ENCODE measurements at regions not wholly inside any gene's neighbourhood (a gene's known extent, or its start where the extent isn't known, plus 50 kb on each side); places are given as distances from the start of the nearest gene placed in this dataset.

DNA sequence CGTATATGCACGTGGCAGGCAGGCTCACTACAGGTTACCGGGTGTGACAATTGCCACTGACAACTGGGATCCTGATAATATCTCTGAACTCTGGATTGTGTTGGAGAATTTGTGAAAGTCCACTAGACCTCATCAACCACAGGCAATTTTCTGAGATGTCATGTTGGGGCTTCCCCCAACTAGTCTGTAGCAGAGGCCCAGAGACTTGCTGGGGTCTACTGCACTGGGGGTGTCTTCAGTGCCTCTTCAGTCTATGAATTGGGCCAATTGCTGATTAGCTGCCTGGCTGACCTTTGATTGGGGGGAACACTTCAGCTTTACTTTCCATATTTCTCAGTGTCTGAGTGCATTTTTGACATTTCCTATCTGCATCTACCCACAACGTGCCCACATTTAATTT lies 201.5 kb downstream of the MTX2 start:
- DNase-seq (ENCODE audit: low read depth): no peak

DNA sequence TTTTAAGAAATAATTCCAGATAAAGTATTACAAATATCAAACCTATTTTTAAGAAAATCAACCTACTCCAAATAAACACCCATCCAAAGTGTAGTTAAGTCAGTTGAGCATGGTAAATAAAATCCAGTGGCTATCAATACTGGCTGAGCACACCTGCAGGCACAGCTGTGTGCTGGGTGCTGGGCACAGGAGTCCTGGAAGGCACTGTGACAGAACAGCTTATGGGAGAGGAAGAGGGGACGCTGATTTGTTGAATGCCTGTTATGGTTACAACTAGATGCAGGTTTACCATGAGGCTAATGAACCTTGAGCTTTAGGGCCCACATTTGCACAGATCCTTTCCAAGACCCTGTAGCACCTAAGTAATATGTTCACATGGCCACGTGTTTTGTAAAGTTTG lies 202.7 kb downstream of the MTX2 start:
- no peak for DNase-seq (ENCODE audit: low read depth)

DNA sequence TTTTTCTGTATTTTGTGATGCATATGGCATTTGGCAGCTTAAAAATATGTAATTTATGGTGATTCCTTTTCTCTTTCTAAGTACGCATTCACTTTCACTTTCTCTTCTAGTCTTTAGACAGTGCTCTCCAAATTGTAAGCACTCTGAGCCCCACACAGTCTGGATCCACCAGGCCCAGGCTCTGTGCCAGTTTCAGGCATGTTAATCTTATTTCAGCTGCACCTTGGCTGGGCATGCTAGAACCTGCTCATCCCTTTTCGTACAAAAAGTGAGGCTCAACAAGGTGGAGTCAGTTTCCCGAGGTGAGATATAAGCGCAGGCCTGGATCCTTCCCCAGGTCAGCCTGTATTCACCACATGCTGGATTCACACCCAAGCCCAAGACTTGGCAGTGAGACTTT lies 203.9 kb downstream of the MTX2 start:
- no peak for DNase-seq (ENCODE audit: low read depth)

DNA sequence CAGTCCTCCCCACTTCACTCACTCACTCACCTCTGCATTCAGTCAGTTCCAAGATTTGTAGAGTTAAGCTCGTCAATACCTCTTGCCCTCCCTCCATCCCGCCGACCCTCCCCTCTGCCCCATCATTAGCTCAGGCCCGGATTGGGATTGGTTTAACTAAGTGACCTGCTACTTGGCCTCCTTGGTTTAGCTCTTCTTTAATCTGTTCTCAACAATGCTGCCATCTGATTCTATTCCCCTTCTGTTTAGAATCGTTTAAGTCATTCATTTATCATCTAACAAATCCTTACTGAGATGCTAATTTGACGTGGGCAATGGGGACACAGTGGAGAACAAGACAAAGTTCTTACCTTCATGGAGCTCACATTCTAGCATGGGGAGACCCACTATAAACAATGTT lies 204.6 kb downstream of the MTX2 start:
- DNase-seq (ENCODE audit: low read depth): no peak

DNA sequence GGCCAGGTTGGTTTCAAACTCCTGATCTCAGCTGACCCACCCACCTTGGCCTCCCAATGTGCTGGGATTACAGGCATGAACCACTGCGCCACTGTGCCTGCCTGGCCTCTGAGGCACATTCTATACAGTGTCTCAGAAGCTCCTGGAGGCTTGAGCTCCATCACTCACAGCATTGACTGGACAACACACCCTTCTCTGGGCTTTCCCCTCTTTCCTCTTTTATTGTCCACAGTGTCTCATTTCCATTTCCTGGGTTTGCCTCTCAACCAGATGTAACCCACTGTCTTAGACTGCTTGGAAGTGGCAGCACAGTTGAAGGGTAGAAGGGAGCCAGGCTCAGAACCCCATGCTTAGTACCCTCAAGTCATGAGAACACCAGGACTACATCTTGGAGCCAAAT lies 208.1 kb downstream of the MTX2 start:
- no peak for DNase-seq (ENCODE audit: low read depth)

DNA sequence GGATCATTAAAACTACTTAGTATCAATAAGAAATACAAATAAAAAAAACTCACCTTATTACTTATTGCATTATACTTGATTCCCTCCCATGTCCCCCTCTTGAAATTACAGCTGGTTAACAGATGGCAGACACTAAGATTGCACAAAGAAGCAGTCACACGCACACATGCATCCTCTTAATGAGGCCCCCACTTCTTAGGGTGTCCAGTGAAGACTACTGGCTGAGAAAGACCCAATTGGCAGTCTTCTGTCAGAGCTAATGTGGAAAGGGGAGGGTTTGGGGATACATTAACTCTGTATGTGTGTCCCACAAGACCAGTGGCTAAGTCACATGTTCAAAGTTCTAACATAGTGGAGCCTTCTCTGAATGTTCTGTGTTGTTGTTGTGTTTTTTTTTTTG lies 210.7 kb downstream of the MTX2 start:
- no peak for DNase-seq (ENCODE audit: low read depth)

DNA sequence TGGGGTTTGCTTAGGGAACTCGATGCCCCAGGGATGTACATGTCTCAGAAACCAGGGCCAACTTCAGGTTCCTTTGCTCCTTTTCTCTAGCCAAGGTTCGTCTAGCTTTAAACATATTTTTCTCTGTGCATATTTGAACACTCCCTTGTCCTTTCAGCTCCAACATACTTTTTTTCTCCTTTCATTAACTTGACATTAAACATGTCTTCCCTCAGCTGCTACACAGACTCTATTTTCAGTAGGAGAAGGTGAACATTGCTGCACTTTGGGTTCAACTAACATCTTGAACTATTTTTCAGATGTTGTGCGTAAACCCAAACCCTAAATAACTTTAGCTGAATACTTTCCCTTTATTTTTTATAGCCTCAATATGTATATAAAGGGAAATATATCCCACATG lies 212.9 kb downstream of the MTX2 start:
- DNase-seq (ENCODE audit: low read depth): no peak

DNA sequence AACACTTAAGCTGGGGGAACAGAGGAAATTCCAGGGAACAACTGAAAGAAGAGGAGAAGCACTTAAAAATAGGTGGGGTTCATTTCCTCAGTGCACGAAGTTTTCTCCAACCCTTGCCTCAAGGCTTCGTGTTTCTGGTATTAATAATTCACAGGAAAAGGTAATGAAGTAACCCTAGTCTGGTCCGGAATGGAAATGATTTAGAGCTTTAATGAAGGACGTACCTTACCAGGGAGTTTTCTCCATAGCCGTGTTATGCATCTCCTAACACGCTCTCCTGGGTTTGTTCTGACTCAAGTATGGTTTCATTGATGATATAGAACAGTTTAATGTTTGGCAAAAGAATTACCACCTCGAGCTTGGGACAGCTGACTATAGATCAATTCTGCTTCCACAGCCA lies 214.2 kb downstream of the MTX2 start:
- DNase-seq (ENCODE audit: low read depth): no peak

DNA sequence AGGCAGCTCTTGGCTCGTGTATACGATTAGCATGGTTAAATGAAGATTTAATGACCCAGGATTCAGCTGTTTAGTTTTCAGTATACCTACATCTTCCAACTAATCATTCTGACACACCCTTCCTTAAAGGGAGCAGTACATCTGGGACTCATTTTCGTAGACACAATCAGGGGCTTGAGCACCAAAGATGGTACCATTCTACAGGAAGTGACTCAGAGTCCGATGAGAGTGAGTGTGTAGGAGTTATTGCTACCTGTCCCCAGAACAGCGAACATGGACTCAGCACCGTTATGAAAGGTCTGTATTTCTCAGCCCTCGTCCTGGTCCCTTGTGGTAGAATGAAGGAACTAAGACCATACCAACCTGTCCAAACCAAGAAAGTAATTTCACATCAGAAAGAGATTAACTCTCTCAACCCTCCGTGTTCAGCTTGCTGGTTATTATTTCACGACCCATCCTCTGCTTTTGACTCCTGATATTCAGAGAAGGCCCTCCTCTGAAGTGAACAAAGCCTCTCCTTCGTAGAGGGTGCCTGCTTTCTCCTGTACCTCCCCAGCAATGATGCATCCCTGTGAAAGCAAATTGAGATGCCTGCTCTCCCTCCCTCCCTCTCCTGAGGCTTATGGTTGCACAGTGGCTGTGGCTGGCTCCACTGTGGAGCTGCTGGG lies 214.8 kb downstream of the MTX2 start:
- no peak for DNase-seq (ENCODE audit: low read depth)

DNA sequence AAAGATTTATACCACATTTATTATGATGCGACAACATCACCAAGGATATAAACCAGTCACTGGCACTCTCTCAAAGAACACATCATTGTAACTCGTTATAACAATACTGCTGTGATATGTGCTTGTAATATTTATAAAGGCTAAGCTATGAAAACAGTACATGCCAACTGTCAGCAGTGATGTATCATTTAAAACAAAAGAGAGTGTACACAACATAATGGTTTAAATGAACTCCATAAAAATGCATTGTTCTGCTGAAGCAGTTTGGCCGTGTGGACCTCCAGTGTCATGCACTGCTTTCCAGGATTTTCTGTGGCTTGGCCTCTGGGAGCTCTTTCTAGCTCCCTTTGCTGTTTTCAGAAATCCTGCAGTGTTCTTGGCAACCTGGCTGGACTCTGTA lies 215.6 kb downstream of the MTX2 start:
- no peak for DNase-seq (ENCODE audit: low read depth)

DNA sequence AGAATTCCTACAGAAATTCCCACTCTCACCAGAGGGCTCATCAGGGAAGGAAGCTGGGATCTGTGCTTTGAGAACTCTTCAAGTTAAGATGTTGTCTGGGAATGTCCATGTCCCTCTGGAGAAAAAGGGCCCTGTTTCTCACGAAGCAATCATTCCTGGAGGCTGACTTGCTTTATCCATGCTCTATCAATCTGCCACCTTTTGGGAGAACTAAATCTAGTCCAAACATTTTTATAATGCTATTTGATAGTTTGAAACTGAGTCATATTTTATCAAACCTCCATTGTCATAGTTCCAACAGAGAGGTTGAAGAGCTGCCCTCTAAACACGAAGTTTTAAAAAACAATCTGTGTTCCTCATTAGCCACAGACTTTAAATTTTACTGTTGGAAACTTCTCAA lies 219.2 kb downstream of the MTX2 start:
- no peak for DNase-seq (ENCODE audit: low read depth)

DNA sequence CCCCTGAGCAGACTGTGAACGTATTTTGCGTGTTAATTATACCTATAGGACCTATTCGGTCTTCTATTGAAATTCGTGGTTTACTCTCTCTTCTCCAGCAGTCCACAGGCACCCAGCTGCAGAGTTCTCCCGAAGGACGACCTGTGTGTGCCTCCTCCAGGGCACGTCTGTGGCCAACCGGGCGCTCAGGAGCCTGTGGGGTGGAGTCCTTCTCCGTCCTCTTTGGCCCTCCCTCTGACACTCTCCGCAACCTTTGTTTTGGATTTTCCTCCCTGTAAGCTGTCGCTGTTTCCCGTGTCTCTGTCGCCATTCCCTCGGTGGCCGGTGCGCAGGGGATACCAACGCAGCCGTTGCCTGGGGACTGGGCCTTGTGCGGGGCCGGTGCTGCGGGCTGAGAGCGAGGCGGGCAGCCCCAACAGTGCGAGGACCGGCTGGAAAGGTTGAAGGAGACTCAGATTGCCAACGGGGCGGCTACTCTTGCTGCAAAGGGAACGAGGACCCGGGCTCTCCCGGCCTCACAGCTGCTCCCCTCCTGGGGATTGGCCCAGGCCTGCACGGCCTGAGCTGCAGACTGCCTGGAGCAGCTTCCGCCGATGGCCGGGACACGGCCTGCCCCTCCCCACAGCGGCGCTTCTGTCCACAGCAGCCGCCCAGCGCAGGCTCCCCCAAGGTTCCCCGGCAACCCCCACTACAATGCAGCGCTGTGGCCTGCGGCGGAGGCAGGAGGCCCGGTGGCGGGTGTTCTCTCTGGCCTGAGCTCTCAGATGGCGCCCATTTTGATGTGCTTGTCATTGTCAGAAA lies 221.0 kb downstream of the MTX2 start:
- DNase-seq (ENCODE audit: low read depth): no peak

DNA sequence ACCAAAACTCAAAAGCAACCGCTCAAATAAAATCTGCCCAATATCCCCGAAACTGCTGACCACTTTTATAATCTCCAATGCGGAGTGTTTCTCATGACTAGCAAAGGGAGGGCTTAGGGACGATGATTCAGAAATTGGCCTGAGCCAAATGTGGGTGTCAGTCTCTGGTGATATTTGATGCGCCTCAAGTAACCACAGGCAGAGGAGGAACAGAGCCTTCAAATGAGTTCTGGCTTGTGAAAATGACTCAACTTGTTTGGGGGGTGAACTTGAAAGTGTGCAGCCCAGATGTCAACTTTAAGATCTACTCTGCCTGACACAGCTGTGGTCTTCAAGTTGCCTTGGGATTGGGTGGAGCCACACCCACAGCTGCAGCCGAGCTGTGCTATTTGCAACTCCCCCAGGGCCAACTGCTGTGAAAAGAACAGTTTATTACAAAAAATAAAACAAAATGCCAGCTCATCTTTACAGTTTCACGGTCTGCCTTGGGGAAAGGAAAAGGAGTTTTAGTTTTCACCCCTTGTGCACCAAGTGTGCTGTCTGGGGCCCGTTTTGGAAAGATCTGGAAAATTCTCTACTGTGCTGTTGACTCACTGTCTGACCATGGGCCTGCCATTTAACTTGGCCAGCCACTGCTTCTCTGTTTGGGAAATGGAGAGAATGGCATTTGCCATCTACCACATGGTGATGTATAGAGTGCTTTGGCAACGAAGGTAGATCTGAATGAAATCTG lies 222.1 kb downstream of the MTX2 start:
- DNase-seq (ENCODE audit: low read depth): no peak

DNA sequence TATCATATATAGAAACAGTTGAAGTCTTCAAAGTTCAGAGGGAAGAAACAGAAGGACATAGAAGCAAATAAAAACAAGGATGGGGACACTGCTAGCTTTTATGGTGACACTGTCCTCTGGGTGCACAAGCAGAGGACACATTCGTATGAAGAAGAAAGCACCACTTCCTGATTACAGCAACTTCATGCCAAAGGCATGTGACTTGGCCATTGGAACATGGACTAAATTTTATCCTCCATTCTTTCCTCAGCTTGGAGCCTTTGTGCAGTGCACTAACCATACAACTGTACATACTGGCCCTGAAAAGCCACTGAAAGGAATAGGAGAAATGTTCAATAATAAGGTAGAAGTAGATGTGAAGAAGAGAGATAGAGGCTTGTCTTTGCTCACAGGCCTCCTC lies 223.3 kb downstream of the MTX2 start:
- no peak for DNase-seq (ENCODE audit: low read depth)

DNA sequence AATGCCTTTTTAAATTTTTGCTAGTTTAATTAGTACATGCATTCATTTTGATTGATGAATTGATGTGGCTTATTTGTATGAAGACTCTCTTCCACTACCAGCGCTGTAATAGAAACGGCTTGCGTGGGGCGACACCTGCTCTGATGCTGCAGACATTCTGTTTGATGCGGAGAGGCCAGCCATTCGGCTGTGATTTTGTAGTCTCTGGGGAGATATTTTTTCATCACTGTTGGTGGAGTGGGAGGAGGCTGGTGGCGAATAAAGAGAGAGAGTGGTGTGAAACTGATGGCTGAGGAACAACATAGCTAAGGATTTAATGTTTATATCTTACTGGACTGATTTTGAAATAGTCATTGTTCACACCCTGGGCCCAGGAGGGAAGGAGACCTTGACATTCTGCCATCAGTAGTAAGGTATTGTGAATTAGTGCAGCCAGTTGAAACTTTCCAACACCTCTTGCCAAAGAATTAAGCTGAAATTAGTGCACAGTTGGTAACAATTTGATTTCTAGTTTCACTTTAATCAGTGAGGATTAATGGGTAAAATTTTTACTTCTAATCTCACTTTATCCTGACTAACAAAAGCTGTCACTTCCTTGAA lies 224.1 kb downstream of the MTX2 start:
- DNase-seq (ENCODE audit: low read depth): no peak

DNA sequence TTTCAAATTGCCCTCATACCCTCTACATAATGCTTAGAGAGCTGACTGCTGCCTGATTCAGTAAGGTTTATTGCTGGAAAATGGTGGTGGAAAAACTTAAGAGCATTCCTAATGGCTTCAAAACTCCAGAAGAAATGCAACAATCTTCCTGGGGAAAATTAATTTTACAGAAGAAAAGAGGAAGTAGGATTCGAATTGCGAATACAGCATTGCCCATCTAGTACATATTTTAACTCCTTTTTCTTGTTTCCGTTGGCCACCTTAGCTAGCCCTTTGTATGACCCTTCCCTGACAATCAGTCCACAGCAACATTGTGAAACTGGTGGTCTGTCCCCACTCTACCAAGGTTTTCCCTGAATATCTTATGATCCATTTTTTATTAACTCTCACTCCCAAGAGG lies 224.7 kb downstream of the MTX2 start:
- DNase-seq (ENCODE audit: low read depth): no peak

DNA sequence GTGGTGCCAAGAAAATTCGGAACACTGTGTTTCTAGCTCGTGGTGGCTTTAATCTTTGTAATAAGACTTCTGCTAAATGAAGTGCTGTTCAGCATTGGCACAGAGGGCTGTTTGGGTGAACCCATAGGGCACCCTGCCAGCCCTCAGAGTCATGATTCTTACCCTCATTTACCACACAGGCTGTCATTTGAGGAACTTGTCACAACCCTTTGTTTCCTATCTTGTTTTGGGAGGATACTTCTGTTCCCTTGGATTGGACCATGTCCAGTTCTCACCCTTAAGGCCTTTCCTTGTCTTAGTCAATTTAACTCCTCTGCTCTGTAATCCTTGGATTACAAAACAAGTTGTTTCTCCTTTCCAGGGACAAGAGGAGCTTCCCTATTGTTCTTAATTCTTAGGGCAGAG lies 225.7 kb downstream of the MTX2 start:
- DNase-seq (ENCODE audit: low read depth): no peak

DNA sequence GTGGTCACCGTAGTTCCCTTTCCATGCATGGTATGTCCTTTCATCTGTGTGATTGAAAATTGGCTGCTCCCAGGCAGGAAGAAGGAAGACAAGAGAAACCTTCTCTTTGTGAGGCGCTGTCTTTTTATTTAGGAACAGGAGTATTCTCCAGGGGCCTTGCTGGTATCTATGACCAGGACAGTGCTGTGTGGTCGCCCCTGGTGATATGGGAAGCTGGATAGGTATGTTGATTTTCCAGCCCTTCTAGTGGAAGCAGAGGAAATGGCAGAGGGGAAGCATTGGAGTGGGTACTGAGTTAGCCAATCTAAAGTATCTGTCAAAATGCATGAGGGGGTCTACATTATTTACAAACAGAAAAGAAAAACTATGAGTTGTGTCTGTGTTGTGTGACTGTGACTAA lies 226.6 kb downstream of the MTX2 start:
- no peak for DNase-seq (ENCODE audit: low read depth)

DNA sequence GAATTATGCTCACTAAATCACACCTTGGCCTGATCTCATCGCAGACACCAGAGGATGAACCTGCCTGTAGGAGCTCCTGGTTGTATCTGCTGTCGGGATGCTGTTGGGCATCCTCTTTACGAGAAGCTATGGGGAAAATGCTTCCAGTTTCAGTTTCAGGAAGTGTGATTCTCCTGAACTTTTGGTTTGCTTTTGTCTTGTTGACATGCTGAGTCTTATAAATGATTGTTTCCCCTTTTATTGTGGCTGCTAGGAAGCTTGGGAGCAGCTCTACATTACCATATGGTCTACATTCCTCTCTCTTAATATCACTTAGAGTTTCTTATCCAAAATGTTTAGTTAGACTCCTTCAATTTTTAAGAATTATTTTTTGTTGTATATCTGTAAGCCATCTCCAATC lies 227.5 kb downstream of the MTX2 start:
- no peak for DNase-seq (ENCODE audit: low read depth)

DNA sequence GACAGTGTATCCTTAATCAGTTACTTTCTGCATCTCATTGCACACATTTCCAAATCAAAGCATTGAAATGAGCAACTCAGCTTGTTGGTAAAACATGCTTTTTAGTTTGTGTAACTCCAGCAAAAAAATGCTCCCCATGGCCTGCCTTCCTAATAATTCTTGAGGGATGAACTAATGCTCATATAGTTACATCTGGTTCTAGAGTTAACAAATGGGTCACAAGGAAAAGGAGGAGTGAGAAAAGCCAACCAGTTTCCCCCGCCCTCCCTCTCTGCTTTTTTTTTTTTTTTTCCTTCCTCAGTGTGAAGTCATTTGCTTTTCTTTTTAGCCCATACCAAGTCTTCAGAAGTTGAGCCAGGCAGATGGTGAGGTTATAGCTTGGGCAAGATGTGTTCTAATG lies 231.7 kb downstream of the MTX2 start:
- DNase-seq (ENCODE audit: low read depth): no peak

DNA sequence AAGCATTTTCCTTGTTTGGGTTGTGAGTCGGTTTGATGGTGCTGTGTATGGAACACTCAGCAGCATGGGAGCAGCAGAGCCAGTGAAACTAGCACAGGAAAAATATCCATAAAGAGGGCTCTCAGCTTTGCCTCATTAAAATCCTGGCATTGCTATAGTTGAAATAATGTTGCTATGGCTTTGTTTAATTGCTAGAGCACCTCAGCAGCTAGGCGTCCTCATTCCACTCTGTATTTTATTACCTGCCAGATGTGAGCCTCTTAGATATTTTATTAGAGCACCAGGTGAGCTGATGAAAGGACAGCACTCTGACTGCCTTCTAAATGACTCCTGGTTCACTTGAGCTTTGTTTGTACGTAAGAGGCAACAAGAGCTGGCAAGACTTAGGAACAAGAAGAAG lies 232.4 kb downstream of the MTX2 start:
- DNase-seq (ENCODE audit: low read depth): no peak

DNA sequence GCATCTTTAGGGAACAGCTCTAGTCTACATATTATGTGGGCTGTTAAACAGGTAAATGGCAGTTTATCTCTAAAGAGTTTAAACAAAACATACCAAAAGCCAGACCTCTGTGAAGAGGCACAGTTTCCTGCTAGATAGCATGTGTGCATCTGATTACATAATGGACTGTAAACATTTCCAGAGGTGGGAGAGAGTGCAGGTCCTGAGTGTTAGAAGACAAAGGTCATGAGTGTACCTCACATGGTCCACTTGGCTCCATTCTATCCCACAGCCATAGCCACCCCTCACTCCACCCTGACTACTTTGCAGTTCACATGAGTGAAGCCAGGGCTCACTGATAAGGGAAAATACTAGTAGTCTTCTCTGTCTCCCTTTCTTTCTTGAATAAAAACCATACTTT lies 233.4 kb downstream of the MTX2 start:
- DNase-seq (ENCODE audit: low read depth): no peak

DNA sequence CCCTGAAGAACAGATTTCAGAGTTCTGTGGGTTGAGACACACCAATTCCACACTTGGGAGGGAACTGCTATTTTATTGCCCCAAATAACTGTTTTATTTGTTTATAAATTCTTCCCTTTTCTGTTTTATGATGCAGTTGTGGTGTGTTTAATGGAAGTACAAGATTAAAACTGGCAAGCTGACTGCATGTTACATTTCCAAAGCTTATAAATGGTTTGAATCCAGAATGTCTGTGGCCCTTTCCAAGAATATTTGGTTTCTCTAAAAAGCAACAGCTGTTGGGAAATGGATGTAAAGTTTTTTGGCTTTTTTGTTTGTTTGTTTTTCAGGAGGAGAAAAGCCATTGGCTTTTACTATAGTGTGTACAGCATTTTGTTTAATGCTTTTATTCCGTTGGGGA lies 234.5 kb downstream of the MTX2 start:
- no peak for DNase-seq (ENCODE audit: low read depth)
